NCI-H2107 (cell line): ENCODE measurements at regions not wholly inside any gene's neighbourhood (a gene's known extent, or its start where the extent isn't known, plus 50 kb on each side); places are given as distances from the start of the nearest gene placed in this dataset.

Experiments used
- DNase-seq: peaks from one replicate; lab custom pipeline; 2025; lab: John Stamatoyannopoulos, UW

- DNase-seq, result no peak
Measured at GRCh38 chr7:98040626-98041360, 50.8 kb upstream of the OCM2 start.

GRCh38 chr7:98046816-98047215 lies 56.8 kb upstream of the OCM2 start:
- DNase-seq, result no peak

GRCh38 chr7:98049034-98049433 lies 57.6 kb upstream of the LMTK2 start:
- no peak for DNase-seq

- peak; percentile 42 for DNase-seq
Measured at GRCh38 chr7:98051118-98051744, 55.4 kb upstream of the LMTK2 start.

- no peak for DNase-seq
Measured at GRCh38 chr7:98054585-98054984, 52.1 kb upstream of the LMTK2 start.

DNA sequence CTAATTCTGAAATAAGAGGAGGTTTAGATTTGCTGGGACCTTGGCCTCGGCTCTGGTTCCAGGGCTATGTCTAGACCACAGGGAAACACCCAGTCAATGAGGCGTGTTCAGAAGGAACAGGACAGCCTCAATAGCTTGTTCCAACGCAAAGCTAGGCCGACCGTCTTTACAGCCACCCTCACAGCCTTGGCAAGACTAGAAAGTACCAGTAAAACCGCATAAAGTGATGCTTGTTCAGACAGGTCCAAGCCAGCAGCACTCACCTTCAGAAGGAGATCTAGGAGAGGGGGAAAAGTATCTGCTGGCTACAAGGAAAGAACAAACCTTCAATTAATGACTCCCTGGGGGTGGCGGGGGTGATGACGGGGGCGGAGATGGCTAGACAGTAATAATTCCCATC lies 50.1 kb upstream of the LMTK2 start:
- no peak for DNase-seq
